ENCODE measurements at regions not wholly inside any gene's neighbourhood (a gene's known extent, or its start where the extent isn't known, plus 50 kb on each side); places are given as distances from the start of the nearest gene placed in this dataset.

DNA sequence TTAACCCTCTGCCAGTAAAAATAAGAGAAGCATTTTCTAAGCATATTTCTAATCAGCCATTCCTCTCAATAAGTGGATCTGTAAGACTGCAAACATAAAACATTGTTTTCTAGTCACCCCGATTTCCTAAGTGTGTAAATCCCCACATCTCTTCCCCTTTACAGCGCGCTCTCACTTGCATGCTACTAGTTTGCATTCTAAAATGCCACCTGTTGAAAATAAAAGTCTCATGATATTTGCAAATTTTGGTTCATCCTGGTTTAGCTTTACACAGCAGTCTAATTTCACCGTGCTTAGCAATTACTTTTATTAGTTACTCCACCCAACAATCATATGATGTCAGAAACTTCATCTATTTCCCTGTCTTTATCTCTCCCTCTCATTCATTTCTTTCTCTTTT lies 1230.7 kb upstream of the ZEB2 start:
- TF ChIP-seq POLR2AphosphoS5 (IDR thresholded peaks at IDR 0.05) (no peak), POLR2A (IDR thresholded peaks at IDR 0.05) (no peak)
- TF ChIP-seq, protein P1, sequence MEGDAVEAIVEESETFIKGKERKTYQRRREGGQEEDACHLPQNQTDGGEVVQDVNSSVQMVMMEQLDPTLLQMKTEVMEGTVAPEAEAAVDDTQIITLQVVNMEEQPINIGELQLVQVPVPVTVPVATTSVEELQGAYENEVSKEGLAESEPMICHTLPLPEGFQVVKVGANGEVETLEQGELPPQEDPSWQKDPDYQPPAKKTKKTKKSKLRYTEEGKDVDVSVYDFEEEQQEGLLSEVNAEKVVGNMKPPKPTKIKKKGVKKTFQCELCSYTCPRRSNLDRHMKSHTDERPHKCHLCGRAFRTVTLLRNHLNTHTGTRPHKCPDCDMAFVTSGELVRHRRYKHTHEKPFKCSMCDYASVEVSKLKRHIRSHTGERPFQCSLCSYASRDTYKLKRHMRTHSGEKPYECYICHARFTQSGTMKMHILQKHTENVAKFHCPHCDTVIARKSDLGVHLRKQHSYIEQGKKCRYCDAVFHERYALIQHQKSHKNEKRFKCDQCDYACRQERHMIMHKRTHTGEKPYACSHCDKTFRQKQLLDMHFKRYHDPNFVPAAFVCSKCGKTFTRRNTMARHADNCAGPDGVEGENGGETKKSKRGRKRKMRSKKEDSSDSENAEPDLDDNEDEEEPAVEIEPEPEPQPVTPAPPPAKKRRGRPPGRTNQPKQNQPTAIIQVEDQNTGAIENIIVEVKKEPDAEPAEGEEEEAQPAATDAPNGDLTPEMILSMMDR (IDR thresholded peaks at IDR 0.05), result no peak

All from sigmoid colon (tissue), 4 donors.